GM12891 (cell line): ENCODE measurements at regions not wholly inside any gene's neighbourhood (a gene's known extent, or its start where the extent isn't known, plus 50 kb on each side); places are given as distances from the start of the nearest gene placed in this dataset.

Experiments used
- PAX5 ChIP-seq: IDR thresholded peaks from 2 replicates; pipeline ENCODE4 v1.6.1; 2011; ENCODE audit warnings: low read length, moderate library complexity, mild to moderate bottlenecking; ENCODE audit not compliant: insufficient read depth, severe bottlenecking
- POLR2A ChIP-seq: IDR thresholded peaks from 2 replicates; pipeline ENCODE4 v1.6.1; 2011; ENCODE audit warnings: low read depth, low read length, control low read depth
- POLR2AphosphoS5 ChIP-seq: IDR thresholded peaks from 2 replicates; pipeline ENCODE4 v1.6.1; 2011; ENCODE audit warnings: low read depth, low read length, control low read depth
- POU2F2 ChIP-seq: IDR thresholded peaks from 2 replicates; pipeline ENCODE4 v1.6.1; 2011; ENCODE audit warnings: low read depth, mild to moderate bottlenecking, control low read depth, low read length, moderate library complexity
- SPI1 ChIP-seq: IDR thresholded peaks from 2 replicates; pipeline ENCODE4 v1.6.1; 2011; ENCODE audit warnings: low read depth, low read length, control low read depth
- TAF1 ChIP-seq: IDR thresholded peaks from 2 replicates; pipeline ENCODE4 v1.6.1; 2011; ENCODE audit warnings: low read depth, low read length, control low read depth

DNA sequence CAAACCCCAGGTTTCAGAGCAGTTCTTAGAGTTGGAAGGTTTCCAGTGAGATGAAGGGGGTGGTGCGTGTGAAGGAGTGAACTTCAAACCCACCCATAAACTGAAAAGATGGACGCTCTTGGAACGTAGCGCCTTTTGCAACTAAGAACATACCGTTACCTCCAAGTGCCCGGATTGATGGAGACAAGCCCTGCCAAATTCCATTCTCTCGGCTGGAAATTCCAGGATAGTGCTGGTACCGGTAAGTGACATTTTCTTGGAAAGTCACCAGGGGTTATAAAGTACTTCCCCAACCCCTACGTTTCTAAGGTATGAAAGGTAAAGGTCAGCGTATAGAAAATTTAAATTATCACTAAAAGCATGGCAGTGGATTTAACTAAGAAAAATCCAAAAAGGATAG is 91.6 kb upstream of the CLDN14 start:
- TF ChIP-seq POLR2AphosphoS5 = no peak
- no peak for TF ChIP-seq POLR2A
- no peak for TF ChIP-seq POU2F2
- TF ChIP-seq TAF1 = no peak
- TF ChIP-seq PAX5 = no peak
- TF ChIP-seq SPI1 = no peak
